ENCODE measurements at regions not wholly inside any gene's neighbourhood (a gene's known extent, or its start where the extent isn't known, plus 50 kb on each side); places are given as distances from the start of the nearest gene placed in this dataset.

DNA sequence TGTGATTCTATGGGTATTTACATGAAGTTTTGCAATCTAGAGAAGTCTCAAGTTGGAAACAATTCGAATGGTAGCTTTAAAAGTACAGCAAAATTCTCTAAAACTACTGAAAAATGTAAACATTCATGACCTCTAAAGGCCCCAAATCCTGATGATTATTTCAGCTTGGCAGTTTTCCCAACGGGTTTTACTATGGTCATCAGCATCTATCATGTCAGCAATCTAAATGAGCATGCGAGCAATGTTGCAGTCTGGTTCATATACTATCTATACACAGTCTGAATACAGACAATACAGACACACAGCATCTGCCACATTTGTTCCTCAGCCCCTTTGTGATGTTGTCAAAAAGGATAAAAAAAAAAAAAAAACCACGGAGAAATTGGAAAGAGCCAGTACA is 790.3 kb upstream of the HTR2C start:
- TF ChIP-seq, protein P1, sequence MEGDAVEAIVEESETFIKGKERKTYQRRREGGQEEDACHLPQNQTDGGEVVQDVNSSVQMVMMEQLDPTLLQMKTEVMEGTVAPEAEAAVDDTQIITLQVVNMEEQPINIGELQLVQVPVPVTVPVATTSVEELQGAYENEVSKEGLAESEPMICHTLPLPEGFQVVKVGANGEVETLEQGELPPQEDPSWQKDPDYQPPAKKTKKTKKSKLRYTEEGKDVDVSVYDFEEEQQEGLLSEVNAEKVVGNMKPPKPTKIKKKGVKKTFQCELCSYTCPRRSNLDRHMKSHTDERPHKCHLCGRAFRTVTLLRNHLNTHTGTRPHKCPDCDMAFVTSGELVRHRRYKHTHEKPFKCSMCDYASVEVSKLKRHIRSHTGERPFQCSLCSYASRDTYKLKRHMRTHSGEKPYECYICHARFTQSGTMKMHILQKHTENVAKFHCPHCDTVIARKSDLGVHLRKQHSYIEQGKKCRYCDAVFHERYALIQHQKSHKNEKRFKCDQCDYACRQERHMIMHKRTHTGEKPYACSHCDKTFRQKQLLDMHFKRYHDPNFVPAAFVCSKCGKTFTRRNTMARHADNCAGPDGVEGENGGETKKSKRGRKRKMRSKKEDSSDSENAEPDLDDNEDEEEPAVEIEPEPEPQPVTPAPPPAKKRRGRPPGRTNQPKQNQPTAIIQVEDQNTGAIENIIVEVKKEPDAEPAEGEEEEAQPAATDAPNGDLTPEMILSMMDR (IDR thresholded peaks at IDR 0.05; ENCODE audit: insufficient read depth, low read length, poor library complexity, severe bottlenecking), result no peak
- TF ChIP-seq EZH2phosphoT487 (conservative IDR thresholded peaks at IDR 0.05; ENCODE audit: low read length), result no peak
